GM19324 (cell line): ENCODE measurements at regions not wholly inside any gene's neighbourhood (a gene's known extent, or its start where the extent isn't known, plus 50 kb on each side); places are given as distances from the start of the nearest gene placed in this dataset.
"Not testable (repeated sequence)": the region's sequence is repeated elsewhere in the genome, so short reads cannot be mapped to it uniquely, and the experiment has no call there.

Source experiments
- ATAC-seq: cut with Tn5 transposase; IDR thresholded peaks from one replicate; pipeline ENCODE4 v1.9.1; 2021; ENCODE audit warnings: mild to moderate bottlenecking, moderate library complexity; ENCODE audit not compliant: unreplicated experiment, low FRiP score

GRCh38 chr2:142585785-142586184, 291.7 kb upstream of the KYNU start:
- peak; percentile 85 for ATAC-seq

DNA sequence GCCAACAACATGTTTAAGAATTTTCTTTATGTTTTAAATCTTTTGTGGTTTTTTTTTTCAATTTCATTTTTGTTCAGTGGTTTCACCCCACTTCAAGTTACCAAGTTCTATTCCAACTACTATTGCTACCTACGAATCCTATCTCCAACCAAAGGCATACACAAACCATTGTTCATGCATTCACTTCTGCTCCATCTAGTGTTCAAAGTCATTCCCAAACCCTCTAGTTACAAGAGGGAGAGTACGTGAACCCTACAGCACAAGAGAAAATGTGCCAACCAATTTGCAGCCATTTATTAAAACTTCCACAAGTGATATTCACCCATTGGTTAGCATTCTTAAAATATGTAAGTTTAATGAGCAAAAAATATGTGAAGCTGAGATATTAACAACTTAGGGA, 295.1 kb upstream of the KYNU start:
- ATAC-seq: no peak

- ATAC-seq: no peak
Observed at GRCh38 chr2:142581491-142581890, 296.0 kb upstream of the KYNU start.

DNA sequence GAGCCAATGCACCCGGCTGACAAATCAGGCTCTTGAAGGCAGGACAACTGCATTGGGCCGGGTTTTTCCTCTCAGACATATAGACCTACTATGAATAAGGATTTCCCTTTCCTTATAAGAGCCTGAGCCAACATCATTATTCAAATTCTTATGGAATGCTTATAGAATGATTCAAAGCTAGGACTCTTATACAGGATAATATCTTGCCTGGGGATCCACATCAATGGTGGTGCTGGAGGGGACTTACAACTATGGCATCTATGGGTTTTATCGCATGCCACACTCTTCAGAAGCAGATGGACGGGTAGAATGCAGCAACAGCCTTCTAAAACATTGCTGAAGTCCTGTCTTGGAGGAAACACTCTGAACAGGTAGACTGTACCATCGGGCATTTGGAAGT, 296.8 kb upstream of the KYNU start:
- no peak for ATAC-seq

DNA sequence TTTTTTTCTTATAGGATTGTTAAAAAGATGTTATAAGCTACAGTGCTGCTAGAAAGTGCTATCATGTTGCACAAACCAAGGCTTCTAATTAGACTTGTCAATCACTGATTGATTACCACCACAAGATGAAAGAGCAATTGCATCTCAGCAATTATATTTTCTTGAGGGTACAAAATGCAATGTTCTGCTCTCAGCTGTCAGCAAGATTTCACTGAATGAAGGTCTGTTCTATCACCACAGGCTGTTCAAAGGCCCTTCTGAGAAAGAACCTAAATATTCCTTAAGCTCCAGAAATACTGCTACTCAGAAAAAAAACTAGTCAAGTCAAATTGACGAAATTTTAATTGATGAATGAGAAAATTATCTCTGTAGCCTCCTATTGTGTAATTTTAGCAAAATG, 301.9 kb upstream of the KYNU start:
- no peak for ATAC-seq

GRCh38 chr2:142574388-142574787, 303.1 kb upstream of the KYNU start:
- no peak for ATAC-seq

- ATAC-seq: no peak
Observed at GRCh38 chr2:142572346-142573132, 304.9 kb upstream of the KYNU start.

GRCh38 chr2:142571934-142572333, 305.5 kb upstream of the KYNU start:
- no peak for ATAC-seq

GRCh38 chr2:142562900-142563299, 314.6 kb upstream of the KYNU start:
- ATAC-seq: no peak

DNA sequence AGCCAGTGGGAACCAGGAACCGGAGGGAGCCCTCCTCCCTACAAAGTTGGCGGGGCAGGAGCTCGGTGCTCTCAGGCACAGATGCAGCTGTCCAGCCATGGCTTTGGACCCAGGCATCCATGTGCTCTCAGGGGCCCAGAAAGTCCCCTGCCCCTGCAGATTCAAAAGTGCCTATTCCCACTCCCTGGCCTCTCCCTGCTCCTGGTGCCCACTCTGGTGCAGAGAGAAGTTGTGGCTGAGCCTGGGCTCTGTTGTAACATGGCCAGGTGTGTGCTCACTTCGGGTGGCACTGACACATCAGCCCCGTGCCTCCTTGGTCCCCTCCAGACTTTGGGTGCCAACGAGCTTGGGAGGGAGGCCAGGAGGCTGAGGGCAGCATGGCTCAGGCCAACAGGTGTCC, 315.8 kb upstream of the KYNU start:
- no peak for ATAC-seq

GRCh38 chr2:142557391-142557790, 320.1 kb upstream of the KYNU start:
- ATAC-seq: no peak

DNA sequence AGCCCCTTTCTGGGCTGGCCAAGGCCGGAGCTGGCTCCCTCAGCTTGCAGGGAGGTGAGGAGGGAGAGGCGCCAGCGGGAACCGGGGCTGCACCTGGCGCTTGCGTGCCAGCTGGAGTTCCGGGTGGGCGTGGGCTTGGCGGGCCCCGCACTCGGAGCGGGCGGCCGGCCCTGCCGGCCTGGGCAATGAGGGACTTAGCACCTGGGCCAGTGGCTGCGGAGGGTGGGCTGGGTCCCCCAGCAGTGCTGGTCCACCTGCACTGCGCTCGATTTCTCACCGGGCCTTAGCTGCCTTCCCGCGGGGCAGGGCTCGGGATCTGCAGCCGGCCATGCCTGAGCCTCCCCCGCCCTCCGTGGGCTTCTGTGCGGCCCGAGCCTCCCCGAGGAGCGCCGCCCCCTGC, 331.5 kb upstream of the KYNU start:
- not testable (repeated sequence) for ATAC-seq

DNA sequence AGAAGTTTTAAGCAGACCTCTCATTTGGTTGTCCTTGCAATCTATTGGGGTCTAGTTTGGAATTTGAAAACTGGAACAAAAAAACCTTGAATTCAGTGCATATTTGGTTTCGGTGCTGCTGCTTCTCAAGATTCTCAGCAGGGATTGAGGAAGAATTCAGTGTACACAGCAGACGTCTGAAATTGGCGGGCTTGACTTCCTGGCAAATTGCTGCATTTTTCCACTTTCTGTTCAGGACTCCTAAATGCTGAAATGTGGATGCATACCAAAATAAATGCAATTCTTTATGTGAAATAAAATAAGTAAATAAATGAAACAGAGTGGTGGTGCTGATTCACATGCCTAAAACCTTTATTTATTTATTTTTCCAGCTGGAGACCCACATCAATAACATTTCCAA, 332.4 kb upstream of the KYNU start:
- no peak for ATAC-seq

- no peak for ATAC-seq
Observed at GRCh38 chr2:142544173-142544572, 333.3 kb upstream of the KYNU start.

- no peak for ATAC-seq
Observed at GRCh38 chr2:142542431-142542910, 335.0 kb upstream of the KYNU start.

DNA sequence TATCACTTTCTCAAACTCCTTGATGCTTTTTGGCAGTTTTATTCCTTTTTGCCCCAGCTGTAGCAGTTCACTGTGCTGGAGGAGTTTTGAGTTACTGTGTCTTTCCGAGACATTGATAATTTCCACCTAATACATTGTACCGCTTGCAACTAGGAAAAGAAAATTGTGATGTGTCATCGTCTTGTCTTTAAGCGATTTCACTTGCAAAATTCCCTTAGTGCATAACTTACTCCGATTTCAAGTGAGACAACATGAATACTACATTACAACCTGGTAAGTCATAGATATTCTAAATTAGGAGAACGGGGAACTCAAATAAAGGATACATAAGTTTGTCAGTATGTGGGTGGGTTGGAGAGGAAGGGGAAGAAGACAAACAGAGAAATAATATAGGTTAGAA, 340.5 kb upstream of the KYNU start:
- no peak for ATAC-seq

DNA sequence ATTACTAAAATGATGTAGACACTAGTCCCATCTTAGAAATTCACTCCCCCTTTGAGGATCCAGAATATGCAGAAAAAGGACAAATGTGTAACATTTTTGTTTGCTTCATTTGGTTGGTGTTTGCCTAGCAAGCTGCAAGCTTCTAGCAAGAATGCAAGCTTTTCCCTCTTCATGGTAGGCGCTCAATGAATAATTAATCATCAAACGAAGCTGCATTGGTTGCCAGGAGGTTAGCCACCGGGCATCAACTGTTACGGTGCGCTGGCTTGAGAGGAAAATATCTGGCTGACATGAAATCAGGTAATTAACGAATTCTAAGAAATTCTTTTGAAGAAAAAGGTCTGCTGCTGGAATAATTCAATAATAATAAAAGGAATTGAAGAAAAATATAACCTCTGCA, 341.0 kb upstream of the KYNU start:
- ATAC-seq: no peak

DNA sequence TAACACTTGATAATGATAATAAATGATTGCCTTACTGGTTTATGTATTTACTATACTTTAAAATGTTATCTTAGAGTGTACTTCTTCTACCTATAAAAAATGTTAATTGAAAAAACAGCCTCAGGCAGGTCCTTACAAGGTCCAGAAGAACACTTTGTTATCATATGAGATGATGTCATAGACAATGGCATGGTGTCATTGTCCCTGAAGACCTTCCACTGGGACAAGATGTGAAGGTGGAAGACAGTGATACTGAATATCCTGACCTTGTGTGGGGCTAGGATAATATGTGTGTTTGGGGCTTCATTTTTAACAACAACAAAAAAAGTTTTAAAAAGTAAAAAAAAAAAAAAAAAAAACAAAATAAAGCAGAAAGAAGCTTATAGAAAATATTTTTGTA, 342.2 kb upstream of the KYNU start:
- no peak for ATAC-seq

GRCh38 chr2:142533177-142533576, 344.3 kb upstream of the KYNU start:
- no peak for ATAC-seq

GRCh38 chr2:142531377-142531776, 346.1 kb upstream of the KYNU start:
- ATAC-seq: no peak

- no peak for ATAC-seq
Observed at GRCh38 chr2:142525720-142526119, 351.7 kb upstream of the KYNU start.

DNA sequence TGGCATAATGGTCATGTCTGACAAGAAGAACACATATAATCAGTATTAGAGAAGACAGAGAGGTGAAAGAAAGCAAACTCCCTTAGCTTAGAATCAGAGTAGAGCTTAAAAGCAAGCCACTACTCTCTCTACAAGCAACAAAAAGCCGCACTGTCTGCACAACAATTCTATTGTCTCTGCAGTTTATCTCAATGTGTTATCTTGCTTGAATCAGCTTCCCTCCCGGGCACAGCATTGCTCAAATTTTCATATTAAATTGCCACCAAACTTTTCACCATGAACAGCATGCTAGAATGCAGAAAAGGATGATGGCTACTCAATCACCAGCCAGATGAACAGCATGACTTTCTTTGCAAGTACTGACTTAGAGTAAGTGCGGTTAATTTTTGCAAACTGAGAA, 356.0 kb upstream of the KYNU start:
- no peak for ATAC-seq

DNA sequence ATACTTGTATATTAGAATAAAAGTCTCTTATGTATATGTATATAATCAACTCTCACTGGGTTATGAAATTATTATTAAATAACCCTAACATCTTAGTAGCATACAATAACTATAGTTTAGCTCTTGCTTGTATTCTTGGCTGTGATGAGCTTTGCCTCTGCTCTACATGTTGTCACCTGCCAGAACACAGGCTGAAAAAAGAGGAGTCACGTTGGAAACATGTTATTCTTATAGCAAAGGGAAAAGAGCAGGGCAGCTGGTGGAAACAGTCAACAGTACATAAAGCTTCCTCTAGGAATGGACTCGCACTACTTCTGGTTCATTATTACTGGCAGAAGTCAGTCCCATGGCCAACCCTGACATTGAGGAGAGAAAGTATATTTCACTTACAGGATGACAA, 362.0 kb upstream of the KYNU start:
- ATAC-seq: no peak
